HG03175 (cell line): ENCODE measurements at regions not wholly inside any gene's neighbourhood (a gene's known extent, or its start where the extent isn't known, plus 50 kb on each side); places are given as distances from the start of the nearest gene placed in this dataset.
A peak's percentile ranks its signal among the peaks of the same experiment; 100 is the strongest.

Source experiments
- ATAC-seq: cut with Tn5 transposase; IDR thresholded peaks from one replicate; pipeline ENCODE4 v1.9.1; 2021; ENCODE audit warnings: mild to moderate bottlenecking, moderate library complexity; ENCODE audit not compliant: unreplicated experiment

- no peak for ATAC-seq
These were observed 485.2 kb upstream of the KIF2A start for GRCh38 chr5:61820836-61821235.

GRCh38 chr5:61821561-61821960 is 484.4 kb upstream of the KIF2A start:
- no peak for ATAC-seq

GRCh38 chr5:61822584-61822983 is 483.4 kb upstream of the KIF2A start:
- ATAC-seq, result no peak

- ATAC-seq, result no peak
These were observed 482.9 kb upstream of the KIF2A start for GRCh38 chr5:61823065-61823464.

- no peak for ATAC-seq
These were observed 482.2 kb upstream of the KIF2A start for GRCh38 chr5:61823781-61824180.

GRCh38 chr5:61824396-61824795 is 481.6 kb upstream of the KIF2A start:
- ATAC-seq, result no peak

GRCh38 chr5:61827445-61827975 is 478.5 kb upstream of the KIF2A start:
- no peak for ATAC-seq

DNA sequence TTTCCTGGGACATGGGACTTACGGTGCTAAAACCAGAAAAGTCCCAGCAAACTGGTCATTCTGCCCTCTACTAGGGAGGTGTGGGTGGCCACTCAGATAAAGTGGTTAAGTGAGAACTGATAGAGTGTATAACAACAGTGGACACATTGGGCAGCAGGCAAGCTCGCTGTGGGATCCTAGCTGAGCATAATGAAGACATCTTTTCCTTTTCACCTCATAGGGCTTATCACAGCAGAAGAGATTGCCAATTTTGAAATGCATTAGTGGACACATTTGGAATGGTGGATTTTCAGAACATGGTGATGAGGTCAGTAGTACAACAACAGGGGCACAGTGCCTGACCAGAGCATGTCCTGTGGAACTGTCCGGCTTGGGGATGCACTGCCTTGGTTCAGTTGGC is 477.1 kb upstream of the KIF2A start:
- ATAC-seq, result no peak

DNA sequence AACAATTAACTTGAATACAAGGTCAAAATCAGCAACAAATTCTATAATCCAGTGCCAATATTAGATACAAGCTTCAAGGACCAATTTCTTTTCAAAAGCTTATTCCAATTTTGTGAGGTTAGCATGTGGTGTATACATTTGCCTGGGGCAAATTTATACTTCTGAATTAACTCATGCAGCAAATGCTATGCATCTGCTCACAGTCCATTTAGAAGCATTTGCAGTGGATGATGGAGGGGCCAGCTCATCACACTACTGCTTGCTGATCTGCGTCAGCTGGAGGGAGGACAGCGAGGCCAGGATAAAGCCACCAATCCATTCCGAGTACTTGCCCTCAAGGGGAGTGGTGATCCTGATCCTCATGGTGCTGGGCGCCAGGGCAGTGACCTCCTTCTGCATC is 474.3 kb upstream of the KIF2A start:
- no peak for ATAC-seq

- ATAC-seq, result no peak
These were observed 468.2 kb upstream of the KIF2A start for GRCh38 chr5:61837788-61838187.

DNA sequence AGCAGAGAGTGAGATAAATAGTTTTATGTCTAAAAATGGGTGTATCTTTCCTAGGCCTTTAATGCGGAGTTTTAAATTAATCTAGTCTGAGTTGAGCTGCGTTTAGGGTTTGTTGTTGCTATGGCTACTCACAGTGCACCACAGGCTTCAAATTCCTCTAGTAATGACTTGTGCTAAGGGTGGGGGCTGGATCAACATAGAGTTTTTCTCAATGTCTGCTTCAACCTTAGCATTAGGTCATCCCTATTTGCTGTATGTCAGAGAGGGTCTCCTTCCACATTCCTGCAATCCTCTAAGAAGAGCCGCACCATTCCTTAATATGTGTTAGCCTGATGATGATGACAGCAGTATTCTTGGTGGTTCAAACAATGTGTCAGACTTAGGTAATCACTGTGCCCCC is 465.6 kb upstream of the KIF2A start:
- ATAC-seq, result no peak

- no peak for ATAC-seq
These were observed 463.2 kb upstream of the KIF2A start for GRCh38 chr5:61842840-61843239.

DNA sequence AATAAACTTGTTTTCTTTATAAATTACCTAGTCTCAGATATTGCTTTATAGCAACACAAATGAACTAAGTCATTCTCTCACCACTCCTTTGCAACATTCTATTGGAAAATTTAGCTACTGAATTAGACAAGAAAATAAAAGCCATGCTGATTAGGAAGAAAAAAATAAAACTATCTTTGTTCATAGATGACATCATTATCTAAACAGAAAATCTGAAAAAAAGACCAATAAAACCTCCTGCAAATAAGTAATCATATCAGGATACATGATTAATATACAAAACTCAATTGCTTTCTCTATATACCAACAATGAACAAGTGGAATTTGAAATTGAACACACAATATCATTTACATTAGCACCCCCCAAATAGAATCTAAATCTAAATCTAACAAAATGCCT is 455.3 kb upstream of the KIF2A start:
- no peak for ATAC-seq

DNA sequence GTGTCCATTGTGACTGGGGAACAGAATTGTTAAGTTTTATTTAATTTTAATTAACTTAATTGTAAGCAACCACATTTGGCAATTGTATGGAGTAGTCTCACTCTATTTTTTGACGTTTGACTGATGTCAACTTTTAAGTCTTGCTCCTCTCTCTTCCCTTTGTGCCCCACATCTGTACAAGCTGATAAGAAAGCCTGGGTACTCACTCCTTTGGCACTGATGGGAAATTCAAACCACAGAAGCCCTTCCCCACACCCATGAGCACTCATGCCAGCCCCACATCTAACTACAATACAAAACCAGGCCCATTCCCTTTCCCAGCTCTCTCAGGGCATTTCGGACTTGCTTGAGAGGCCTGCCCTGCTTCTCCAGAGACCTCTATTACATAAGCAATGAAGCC is 451.5 kb upstream of the KIF2A start:
- no peak for ATAC-seq

- no peak for ATAC-seq
These were observed 445.0 kb upstream of the KIF2A start for GRCh38 chr5:61860978-61861377.

- peak; percentile 65 for ATAC-seq
These were observed 439.1 kb upstream of the KIF2A start for GRCh38 chr5:61866930-61867329.

GRCh38 chr5:61869333-61869732 is 436.7 kb upstream of the KIF2A start:
- no peak for ATAC-seq

GRCh38 chr5:61878471-61878870 is 427.5 kb upstream of the KIF2A start:
- ATAC-seq, result no peak

DNA sequence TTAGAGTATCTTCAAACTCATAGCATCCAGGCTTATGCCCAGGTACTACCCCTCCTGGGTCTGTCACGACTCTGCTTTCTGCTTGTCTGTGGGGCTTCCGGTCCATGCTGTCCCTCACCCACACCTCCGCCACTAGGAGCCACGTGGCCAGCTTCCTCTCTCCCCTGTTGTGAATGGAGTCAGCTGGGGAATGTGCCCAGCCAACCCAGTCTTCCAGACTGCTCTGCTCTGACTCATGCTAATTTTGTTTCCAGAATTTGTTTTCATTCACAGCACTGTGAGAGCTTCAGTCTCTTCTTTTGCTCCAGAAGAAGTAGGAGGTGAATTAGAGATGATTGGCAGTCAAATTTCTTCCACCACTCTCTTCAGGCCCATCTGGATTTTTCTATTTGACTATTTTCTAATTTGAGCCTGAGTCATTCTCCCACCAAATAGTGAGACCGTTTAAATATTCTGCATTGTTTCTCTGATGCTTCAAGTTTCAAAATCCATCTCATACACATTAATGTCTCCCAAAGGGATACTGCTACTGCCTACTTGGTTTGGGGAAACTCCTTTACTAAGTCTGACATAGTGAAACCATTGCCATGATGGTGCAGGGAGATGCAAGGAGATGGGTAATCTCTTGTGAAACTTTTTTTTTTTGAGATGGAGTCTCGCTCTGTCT is 424.1 kb upstream of the KIF2A start:
- ATAC-seq, result no peak

DNA sequence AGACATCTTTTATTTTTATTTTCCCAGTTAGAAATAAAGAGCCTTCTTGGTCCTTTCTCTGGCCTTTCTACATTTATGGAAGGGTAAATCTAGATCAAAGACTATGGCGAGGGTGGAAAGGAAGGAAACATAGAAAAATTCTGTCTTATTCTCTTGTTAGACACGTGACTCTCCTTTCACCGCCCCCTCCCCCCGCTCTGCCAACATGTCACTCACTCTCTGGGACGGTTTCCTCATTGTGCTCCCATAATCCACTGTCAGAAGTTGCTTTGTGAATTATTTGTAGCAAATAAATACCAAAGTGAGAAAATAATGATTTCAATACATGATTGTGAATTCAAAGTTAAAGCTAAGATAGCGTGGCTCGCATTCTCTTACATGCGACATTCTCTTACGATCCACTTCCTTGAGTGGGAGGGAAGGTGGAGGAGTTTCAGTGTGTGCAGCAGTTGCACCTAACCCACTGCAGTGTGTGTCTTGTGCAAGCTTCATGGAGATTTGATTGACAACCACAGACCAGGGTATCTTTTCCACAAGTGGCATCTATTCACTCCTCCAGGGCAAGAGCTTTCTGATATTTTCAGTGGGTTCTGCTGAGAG is 423.0 kb upstream of the KIF2A start:
- no peak for ATAC-seq

DNA sequence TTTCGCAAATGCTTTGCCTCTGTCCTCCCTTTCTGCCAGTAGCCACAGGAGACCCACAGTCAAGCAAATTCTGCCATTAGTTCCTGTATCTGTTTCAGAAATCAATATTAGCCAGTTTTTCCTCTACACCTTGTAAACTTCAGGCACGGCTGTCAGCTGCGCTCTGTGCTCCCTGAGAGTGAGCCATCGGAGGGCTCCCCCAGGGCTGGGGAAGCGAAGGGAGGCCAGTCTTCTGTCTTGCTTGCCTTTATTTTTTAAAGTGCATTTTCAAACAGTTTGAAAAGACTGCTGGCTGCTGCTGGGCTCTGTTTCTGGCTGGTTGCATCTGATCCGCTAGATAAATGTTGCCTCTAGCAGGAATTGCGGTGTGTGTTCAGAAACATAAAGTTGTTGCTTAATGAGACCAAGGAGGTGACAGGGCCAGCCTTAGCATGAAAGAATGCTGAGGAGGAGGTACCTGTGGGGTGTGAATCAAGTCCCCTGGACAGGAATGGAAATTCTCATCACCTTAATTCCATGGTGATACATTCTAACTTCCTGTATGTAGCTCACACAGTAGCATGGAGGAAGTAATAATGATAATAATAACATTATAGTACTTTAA is 421.7 kb upstream of the KIF2A start:
- ATAC-seq, result no peak

- ATAC-seq, result no peak
These were observed 419.8 kb upstream of the KIF2A start for GRCh38 chr5:61886214-61886613.
